Endodermal cell (in vitro differentiated cells): ENCODE measurements at regions not wholly inside any gene's neighbourhood (a gene's known extent, or its start where the extent isn't known, plus 50 kb on each side); places are given as distances from the start of the nearest gene placed in this dataset.

ENCODE experiments used
- DNase-seq: peaks from one replicate; pipeline ENCODE4 v3.0.0-alpha.2; 2017
- H3K27ac ChIP-seq: 2 replicates; pipeline ENCODE4 v1.5.1; 2013; ENCODE audit warnings: mild to moderate bottlenecking, low read depth, low read length, moderate library complexity
- H3K27me3 ChIP-seq: 2 replicates; pipeline ENCODE4 v1.6.1; 2013; ENCODE audit warnings: mild to moderate bottlenecking, low read length, moderate library complexity; ENCODE audit not compliant: insufficient read depth, control insufficient read depth, poor library complexity, severe bottlenecking
- H3K36me3 ChIP-seq: 2 replicates; pipeline ENCODE4 v1.7.0; 2013; ENCODE audit warnings: mild to moderate bottlenecking, low read length, moderate library complexity; ENCODE audit not compliant: control insufficient read depth, insufficient read depth
- H3K4me1 ChIP-seq: one replicate; pipeline ENCODE4 v1.7.0; 2013; ENCODE audit warnings: low read length; ENCODE audit not compliant: control insufficient read depth, insufficient read depth
- H3K4me3 ChIP-seq: 2 replicates; pipeline ENCODE4 v1.5.1; 2013; ENCODE audit warnings: mild to moderate bottlenecking, low read length, moderate library complexity
- H3K9ac ChIP-seq: 2 replicates; pipeline ENCODE4 v1.6.1; 2013; ENCODE audit warnings: mild to moderate bottlenecking, low read length, moderate library complexity; ENCODE audit not compliant: poor library complexity, severe bottlenecking; ENCODE audit errors: extremely low read depth
- H3K9me3 ChIP-seq: 2 replicates; pipeline ENCODE4 v1.6.1; 2013; ENCODE audit warnings: mild to moderate bottlenecking, low read length, moderate library complexity; ENCODE audit not compliant: control insufficient read depth
- H3K27ac Mint-ChIP-seq: 2 replicates; pipeline ENCODE4 v1.8.0; 2020; ENCODE audit warnings: mixed read lengths
- H3K27me3 Mint-ChIP-seq: 2 replicates; pipeline ENCODE4 v1.8.0; 2021; ENCODE audit warnings: mild to moderate bottlenecking, mixed read lengths; ENCODE audit not compliant: insufficient read depth
- H3K36me3 Mint-ChIP-seq: 2 replicates; pipeline ENCODE4 v1.8.0; 2020; ENCODE audit warnings: low read depth, mixed read lengths
- H3K4me1 Mint-ChIP-seq: 2 replicates; pipeline ENCODE4 v1.8.0; 2020; ENCODE audit warnings: mixed read lengths
- H3K4me3 Mint-ChIP-seq: 2 replicates; pipeline ENCODE4 v1.8.0; 2020; ENCODE audit warnings: mild to moderate bottlenecking, moderate library complexity, mixed read lengths
- H3K9me3 Mint-ChIP-seq: 2 replicates; pipeline ENCODE4 v1.8.0; 2020; ENCODE audit warnings: mild to moderate bottlenecking, mixed read lengths
- CTCF ChIP-seq: fragments of 200-600 bp; sonication (generic); conservative IDR thresholded peaks from 2 replicates; pipeline ENCODE4 v1.5.0; 2021; ENCODE audit warnings: antibody characterized with exemption, mild to moderate bottlenecking
- WGBS, 2 experiments: methylation state at CpG; one replicate each; pipeline versions ENCODE4 v1.1.5 to v1.1.7; 2013; ENCODE audit warnings: missing lambda C conversion rate in 2 of 2, mixed read lengths in 1 of 2; ENCODE audit not compliant: insufficient coverage in 1 of 2, insufficient read length in 1 of 2; 5-methylcytosine and 5-hydroxymethylcytosine counted together

DNA sequence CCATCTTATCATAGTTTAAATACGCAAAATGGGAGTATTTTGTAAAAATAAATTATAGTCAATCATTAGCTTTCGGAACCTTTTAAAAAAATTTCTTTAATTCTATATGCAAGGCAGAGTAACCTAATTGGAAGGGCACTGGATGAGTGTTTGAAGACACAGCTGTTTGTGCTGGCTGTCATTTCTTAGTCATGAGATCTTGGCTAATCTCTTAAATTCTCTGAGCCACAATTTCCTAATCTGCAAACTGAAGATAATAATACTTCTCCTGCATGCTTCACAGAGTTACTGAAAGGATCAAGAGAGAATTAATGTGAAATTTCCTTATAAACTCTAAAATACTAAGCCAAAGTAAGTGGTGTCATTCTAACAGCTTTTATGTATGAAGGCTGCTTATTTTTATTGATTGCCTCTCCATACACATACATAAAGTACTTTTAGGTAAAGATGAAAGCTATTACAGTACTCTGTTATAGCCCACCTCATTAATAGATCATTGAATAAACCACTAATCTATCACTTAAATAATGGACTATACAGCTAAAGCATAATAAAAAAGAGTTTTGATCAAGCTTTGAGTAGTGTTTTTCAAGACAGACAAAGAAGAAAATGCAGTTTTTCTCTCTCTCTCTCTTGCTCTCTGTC is 383.7 kb upstream of the IRAK1BP1 start:
- H3K9me3 ChIP-seq: no peaks in the 10 kb centered on the region
- H3K4me1 ChIP-seq: no peaks in the 10 kb centered on the region
- H3K9me3 Mint-ChIP-seq: no peaks in the 10 kb centered on the region
- H3K9ac ChIP-seq: no peak overlapping the region
- WGBS, 2 experiments: 100% methylated on average over 1 of the region's 2 CpGs; no CpG with 5 or more reads in 1 of the 2 experiments
- no peaks in the 10 kb centered on the region for H3K36me3 ChIP-seq
- H3K4me3 ChIP-seq: no peak overlapping the region
- no peak overlapping the region for H3K27ac Mint-ChIP-seq
- no peak for DNase-seq
- no peaks in the 10 kb centered on the region for H3K36me3 Mint-ChIP-seq
- TF ChIP-seq CTCF: no peak
- no peak overlapping the region for H3K4me3 Mint-ChIP-seq
- H3K27me3 ChIP-seq: no peaks in the 10 kb centered on the region
- H3K27me3 Mint-ChIP-seq: no peaks in the 10 kb centered on the region
- no peak overlapping the region for H3K27ac ChIP-seq
- H3K4me1 Mint-ChIP-seq: no peaks in the 10 kb centered on the region

GRCh38 chr6:78484198-78485064 is 382.9 kb upstream of the IRAK1BP1 start:
- no peaks in the 10 kb centered on the region for H3K9me3 Mint-ChIP-seq
- no peaks in the 10 kb centered on the region for H3K27me3 ChIP-seq
- H3K4me1 Mint-ChIP-seq: peaks cover 2% of the 10 kb centered on the region
- H3K9ac ChIP-seq: no peak overlapping the region
- no peak overlapping the region for H3K4me3 Mint-ChIP-seq
- no peaks in the 10 kb centered on the region for H3K4me1 ChIP-seq
- no peaks in the 10 kb centered on the region for H3K36me3 Mint-ChIP-seq
- 93% methylated on average over 1 of the region's 1 CpG; no CpG with 5 or more reads in 1 of the 2 experiments for WGBS, 2 experiments
- TF ChIP-seq CTCF: no peak
- H3K4me3 ChIP-seq: no peak overlapping the region
- no peaks in the 10 kb centered on the region for H3K27me3 Mint-ChIP-seq
- no peaks in the 10 kb centered on the region for H3K9me3 ChIP-seq
- H3K36me3 ChIP-seq: no peaks in the 10 kb centered on the region
- DNase-seq: no peak
- no peak overlapping the region for H3K27ac ChIP-seq
- no peak overlapping the region for H3K27ac Mint-ChIP-seq

- Mint-ChIP-seq H3K27me3 (no peaks in the 10 kb centered on the region), H3K4me3 (no peak overlapping the region), H3K9me3 (no peaks in the 10 kb centered on the region), H3K4me1 (peaks cover 8% of the 10 kb centered on the region), H3K27ac (no peak overlapping the region), H3K36me3 (no peaks in the 10 kb centered on the region)
- Histone ChIP-seq H3K4me1 (no peaks in the 10 kb centered on the region), H3K27me3 (no peaks in the 10 kb centered on the region), H3K9ac (no peak overlapping the region), H3K27ac (no peak overlapping the region), H3K9me3 (no peaks in the 10 kb centered on the region), H3K4me3 (no peak overlapping the region), H3K36me3 (no peaks in the 10 kb centered on the region)
- WGBS, 2 experiments: 95% methylated on average over 1 of the region's 1 CpG; no CpG with 5 or more reads in 1 of the 2 experiments
- no peak for TF ChIP-seq CTCF
- no peak for DNase-seq
Observed at GRCh38 chr6:78487401-78487800, 379.9 kb upstream of the IRAK1BP1 start.
